ENCODE measurements at regions not wholly inside any gene's neighbourhood (a gene's known extent, or its start where the extent isn't known, plus 50 kb on each side); places are given as distances from the start of the nearest gene placed in this dataset.

- TF ChIP-seq ZC3H10 (CRISPR knock-in tag; IDR thresholded peaks at IDR 0.05), result no peak
- TF ChIP-seq ZFP30 (CRISPR knock-in tag; IDR thresholded peaks at IDR 0.05), result no peak
- TF ChIP-seq RARB (CRISPR knock-in tag; IDR thresholded peaks at IDR 0.05), result no peak
- TF ChIP-seq ARNTL (CRISPR knock-in tag; IDR thresholded peaks at IDR 0.05; ENCODE audit: borderline replicate concordance, low read depth), result no peak
- no peak for TF ChIP-seq PATZ1 (CRISPR knock-in tag; IDR thresholded peaks at IDR 0.05; ENCODE audit: borderline replicate concordance)
- no peak for TF ChIP-seq CREB5 (CRISPR knock-in tag; IDR thresholded peaks at IDR 0.05; ENCODE audit: low read depth)
- no peak for TF ChIP-seq TOX (CRISPR knock-in tag; IDR thresholded peaks at IDR 0.05; ENCODE audit: borderline replicate concordance)
- no peak for TF ChIP-seq ZNF565 (CRISPR knock-in tag; conservative IDR thresholded peaks at IDR 0.05; ENCODE audit: low read depth)
- TF ChIP-seq ZNF70 (CRISPR knock-in tag; IDR thresholded peaks at IDR 0.05), result no peak
- TF ChIP-seq ESRRG (CRISPR knock-in tag; IDR thresholded peaks at IDR 0.05), result no peak
- ATAC-seq, result no peak
These were observed 79.2 kb upstream of the CMKLR1 start for GRCh38 chr12:108418164-108418890.

GRCh38 chr12:108414021-108414420 lies 74.9 kb upstream of the CMKLR1 start:
- TF ChIP-seq SNAI2 (CRISPR knock-in tag; IDR thresholded peaks at IDR 0.05) (no peak), TCF4 (CRISPR knock-in tag; IDR thresholded peaks at IDR 0.05; ENCODE audit: borderline replicate concordance) (no peak), ZFP3 (CRISPR knock-in tag; IDR thresholded peaks at IDR 0.05) (no peak), ZFP30 (CRISPR knock-in tag; IDR thresholded peaks at IDR 0.05) (no peak), CREB5 (CRISPR knock-in tag; IDR thresholded peaks at IDR 0.05; ENCODE audit: low read depth) (no peak), ZNF8 (CRISPR knock-in tag; IDR thresholded peaks at IDR 0.05) (no peak), TSHZ2 (CRISPR knock-in tag; IDR thresholded peaks at IDR 0.05) (no peak), ARNTL (CRISPR knock-in tag; IDR thresholded peaks at IDR 0.05; ENCODE audit: borderline replicate concordance, low read depth) (no peak), PATZ1 (CRISPR knock-in tag; IDR thresholded peaks at IDR 0.05; ENCODE audit: borderline replicate concordance) (no peak), ZNF565 (CRISPR knock-in tag; conservative IDR thresholded peaks at IDR 0.05; ENCODE audit: low read depth) (no peak), ISL1 (CRISPR knock-in tag; IDR thresholded peaks at IDR 0.05) (no peak), RARB (CRISPR knock-in tag; IDR thresholded peaks at IDR 0.05) (no peak), GLIS3 (CRISPR knock-in tag; IDR thresholded peaks at IDR 0.05) (no peak), POU6F1 (CRISPR knock-in tag; IDR thresholded peaks at IDR 0.05; ENCODE audit: borderline replicate concordance, low read depth) (no peak), TOX (CRISPR knock-in tag; IDR thresholded peaks at IDR 0.05; ENCODE audit: borderline replicate concordance) (no peak), ZC3H10 (CRISPR knock-in tag; IDR thresholded peaks at IDR 0.05) (no peak)
- no peak for ATAC-seq

Measured in SK-N-SH treated with all-trans-retinoic acid at 6 μM for 48 hours (cell line).